ENCODE measurements at regions not wholly inside any gene's neighbourhood (a gene's known extent, or its start where the extent isn't known, plus 50 kb on each side); places are given as distances from the start of the nearest gene placed in this dataset.

DNA sequence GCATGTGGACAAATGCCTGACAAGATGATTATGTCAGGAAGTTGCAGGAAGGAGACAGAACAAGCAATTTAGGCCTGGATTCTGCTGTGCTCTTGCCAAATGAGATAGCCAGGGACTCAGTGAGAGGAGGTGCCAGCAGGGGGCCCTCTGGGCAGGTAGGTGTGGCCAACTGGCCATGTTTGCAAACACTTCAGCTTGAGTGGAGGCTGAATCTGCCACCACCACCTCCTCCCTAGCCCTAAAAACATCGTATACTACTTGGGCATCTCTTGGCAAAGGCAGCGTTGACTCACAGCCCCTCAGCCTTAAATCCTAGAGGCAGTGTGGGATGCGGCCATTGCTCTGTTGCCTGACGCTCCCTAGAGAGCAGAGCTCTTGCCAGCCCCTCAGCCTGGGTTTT lies 95.1 kb upstream of the PLET1 start:
- no peak for DNase-seq (ENCODE audit: low read depth in 2 of 2)

DNA sequence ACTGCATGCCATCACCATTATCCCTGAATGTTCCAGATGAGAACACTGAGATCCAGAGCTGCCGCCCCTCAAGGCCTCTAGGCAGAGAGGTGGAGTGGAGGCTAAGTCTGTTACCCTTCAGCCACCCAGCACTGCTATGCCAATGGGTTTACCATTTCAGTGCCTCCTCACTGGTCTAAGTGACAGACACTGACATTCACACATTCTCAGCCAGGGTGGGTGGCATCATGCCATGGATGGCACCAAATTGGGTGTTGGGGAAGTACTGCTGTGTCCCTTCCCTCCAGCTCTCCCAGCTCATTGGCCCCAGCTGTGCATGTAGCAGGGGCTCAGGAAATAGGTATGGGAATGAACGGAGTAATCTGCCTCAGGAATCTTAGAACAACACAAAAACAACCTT lies 96.8 kb upstream of the PLET1 start:
- DNase-seq (ENCODE audit: low read depth in 2 of 2) = no peak

DNA sequence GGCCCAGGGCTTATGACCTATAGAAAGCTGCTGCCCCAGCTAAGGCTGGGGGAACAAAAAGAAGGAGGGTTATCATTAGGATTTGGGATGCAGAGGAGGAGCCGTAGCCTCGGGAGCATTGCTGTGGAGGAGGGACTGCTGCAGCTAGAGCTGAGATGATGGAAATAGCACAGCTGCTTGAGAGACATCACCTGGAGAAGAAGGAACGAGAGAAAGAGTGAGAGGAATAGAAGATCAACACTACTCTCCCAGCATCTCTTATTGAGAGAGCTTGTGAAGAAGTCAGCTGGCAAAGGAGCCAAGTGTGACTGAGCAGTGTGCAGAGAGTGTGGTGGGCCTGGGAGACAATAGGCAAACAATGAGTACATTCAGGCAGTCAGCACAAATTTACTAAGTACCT lies 100.7 kb upstream of the PLET1 start:
- DNase-seq (ENCODE audit: low read depth in 2 of 2) = no peak

DNA sequence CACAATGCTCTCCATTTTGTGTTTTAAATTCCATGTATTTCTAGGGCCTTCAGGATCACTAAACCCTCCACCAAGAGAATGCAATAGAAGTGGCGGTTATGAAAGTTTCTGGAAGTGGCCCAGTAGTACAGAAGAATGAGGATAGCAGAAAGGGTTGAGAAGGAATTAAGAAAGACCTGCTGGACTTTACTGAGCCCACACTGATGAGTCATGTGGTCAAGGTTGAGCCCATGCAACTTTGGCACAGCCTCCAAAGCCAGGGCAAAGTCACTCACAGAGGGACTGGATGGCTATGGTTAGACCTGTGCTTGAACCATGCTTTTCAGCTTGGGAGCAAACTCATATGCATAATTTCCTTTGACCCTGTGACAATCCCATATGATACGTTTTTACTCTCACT lies 102.9 kb upstream of the PLET1 start:
- no peak for DNase-seq (ENCODE audit: low read depth in 2 of 2)

DNA sequence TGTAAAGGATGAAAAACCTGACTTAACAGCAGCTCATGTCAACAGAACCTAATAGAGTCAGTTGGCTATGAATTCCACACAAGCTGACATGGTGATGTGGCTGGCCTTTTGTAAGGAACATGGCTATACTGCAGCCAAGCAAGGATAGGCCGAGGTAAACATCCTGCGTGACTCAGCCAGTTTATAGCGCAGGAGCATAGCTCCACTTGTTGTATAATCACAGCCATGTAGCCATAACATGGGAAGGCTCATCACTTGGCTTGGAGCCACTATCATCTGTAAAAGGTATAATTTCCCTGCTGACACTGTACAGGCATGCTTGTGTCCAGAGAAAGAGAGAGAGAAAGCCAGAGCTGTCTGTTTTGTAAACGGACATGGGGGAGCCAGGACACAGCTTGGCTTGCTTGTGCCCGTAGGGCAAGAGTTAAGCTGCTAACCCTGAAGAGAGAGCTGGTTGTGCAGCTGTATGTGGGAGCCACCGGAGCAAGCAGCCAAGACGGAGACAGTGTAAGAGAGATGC lies 104.4 kb upstream of the PLET1 start:
- peak; percentile 62 for DNase-seq (ENCODE audit: low read depth in 2 of 2)

DNA sequence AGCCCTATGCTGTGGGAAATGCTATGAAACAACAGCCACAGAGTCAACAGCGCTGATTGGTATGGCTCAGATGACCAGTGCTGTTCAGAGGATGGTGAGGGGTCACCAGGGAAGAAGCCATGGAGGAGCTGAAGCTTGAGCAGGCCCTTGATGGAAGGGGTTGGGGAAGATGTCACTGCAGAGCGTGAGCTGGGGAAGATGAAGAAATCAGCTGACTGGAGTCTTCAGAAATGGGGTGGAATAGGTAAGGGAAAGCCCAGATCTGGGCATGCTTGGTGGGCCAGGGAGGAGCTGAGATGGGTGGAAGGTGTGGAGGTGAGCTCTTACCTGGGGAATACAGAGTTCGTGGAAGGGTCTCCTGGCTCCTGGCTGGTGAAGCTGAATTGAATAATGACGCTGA lies 105.4 kb upstream of the PLET1 start:
- no peak for DNase-seq (ENCODE audit: low read depth in 2 of 2)

DNA sequence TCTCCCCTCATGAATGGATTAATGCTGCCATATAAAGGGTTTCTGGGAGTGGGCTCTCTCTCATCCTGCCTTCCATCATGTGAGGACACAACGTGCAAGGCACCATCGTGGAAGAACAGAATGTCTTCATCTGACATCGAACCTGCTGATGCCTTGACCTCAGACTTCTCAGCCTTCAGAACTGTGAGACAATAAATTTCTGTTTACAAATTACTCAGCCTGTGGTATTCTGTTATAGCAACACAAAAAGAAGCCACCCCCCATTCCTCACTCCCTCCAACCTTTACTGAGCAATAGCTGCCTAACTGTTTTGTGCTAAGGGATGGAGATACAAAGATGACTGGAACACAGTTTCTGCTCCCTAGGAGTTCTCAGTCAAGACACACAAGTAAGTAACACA lies 106.1 kb upstream of the PLET1 start:
- DNase-seq (ENCODE audit: low read depth in 2 of 2) = no peak

DNA sequence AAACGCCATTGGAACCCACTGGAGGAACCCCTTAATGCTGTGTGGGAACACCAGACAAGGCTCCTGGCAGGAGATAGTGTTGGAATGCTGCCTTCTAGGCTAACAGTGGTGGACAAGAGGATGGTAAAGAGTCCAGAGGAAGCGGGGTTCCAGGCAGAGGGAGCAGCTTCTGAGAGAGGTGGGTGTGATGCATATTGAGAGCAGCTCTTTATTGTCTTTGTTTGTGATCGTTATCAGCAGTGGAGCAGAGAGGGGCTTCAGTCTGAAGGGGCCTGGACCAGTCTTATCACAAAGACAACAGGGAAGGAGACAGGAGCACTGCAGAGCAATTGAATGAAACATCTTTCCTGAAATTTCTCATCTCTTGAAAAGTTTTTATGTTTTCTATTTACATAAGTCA lies 106.8 kb upstream of the PLET1 start:
- no peak for DNase-seq (ENCODE audit: low read depth in 2 of 2)

DNA sequence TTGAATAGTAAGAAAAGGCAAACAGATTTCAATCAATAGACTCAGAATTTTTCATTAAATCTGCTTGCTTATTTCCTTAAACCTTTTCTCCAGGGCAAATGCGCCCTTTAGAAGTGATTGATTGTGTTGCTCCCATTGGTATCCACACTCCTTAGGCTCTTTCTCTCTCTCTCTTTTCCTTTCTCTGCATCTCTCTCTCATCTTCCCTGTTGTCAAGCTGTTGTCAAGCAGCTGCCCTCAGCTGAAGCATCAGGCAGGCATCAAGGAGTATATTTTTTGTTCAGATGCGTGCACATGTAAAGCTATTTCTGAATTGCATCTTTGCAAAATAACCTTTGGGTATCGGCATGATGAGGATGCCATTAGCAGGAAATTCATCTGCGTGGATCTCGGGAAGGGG lies 107.2 kb upstream of the PLET1 start:
- DNase-seq (ENCODE audit: low read depth in 2 of 2) = no peak

DNA sequence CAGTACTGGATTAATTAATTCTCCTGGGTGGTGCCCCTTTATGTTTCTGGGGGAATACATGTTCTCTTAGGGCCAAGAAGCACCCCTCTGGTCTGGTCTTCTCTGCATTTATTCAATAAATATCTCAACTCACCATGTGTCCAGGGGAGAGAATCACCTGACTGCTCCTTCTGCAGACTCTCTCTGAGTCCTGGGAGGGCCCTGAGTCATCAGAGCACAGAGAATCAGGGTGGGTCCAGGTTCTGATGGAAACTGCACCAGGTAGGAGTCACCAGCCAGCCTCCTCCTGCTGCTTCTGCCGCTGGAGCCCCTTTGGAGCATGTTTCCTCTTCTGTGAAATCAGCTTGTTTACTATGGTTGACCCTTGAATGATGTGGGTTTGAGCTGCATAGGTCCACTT lies 107.7 kb upstream of the PLET1 start:
- no peak for DNase-seq (ENCODE audit: low read depth in 2 of 2)

DNA sequence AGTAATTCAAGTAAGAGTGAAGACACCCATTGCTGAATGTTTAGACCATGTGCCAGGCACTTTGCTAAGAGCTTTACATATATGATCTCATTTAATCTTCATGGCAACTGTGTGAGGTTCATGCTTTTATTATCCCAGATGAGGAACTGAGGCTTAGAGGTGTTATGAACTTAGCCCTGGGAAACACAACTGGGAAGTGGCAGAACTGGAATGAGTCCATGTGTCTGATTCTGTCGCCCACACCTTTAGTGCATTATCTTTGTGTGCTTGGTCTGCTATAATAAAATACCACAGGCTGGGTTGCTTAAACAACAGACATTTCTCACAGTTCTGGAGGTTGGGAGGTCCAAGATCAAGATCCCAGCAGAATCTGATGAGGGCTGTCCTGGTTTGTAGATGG lies 108.7 kb upstream of the PLET1 start:
- no peak for DNase-seq (ENCODE audit: low read depth in 2 of 2)

DNA sequence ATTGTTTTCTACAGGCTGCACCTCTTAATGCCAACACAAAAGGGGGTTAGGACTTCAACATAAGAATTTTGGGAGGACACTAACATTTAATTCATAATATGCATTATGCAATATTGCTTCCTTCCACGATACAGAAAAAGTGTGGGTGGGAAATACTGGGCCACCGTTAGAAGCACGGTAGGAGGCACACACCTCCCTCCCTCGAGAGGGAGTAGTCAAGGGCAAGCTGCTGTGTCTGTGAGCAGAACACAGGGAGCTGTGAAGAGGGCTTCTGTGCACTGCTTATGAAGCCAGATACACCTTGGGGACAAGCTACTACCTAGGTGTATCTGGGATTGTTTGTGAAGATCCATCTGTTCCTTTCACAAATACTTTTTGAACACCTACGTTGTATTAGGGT lies 109.3 kb upstream of the PLET1 start:
- no peak for DNase-seq (ENCODE audit: low read depth in 2 of 2)

DNA sequence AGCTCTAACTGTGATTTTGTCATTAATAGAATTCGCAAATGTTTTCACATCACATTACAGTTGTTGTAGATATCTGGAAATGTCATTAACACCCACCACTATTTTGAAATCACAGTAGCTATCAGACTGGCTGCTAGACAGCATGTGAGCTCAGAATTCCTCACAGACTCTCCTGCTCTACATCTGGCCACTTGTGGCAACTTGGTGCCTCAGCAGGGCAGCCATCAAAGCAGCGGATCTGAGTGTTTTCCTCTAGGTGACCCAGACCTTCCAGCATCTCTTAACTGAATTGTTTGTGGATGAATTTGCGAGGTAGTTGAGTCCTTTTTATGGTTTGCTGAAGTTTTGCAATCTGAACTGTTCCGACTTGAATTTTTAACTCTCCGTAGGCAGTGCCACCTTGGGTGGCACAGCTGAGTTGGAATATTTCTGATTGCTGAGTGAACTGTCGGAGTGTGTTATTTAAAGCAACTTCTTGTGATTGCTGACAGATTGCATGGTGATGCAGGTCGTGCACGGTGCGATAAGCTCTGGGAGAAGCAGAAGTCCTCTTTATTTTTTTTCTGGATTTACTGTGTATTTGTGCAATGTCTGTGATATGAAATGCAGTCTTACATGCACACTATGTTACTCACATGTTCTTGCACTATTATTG lies 114.0 kb upstream of the PLET1 start:
- no peak for DNase-seq (ENCODE audit: low read depth in 2 of 2)

DNA sequence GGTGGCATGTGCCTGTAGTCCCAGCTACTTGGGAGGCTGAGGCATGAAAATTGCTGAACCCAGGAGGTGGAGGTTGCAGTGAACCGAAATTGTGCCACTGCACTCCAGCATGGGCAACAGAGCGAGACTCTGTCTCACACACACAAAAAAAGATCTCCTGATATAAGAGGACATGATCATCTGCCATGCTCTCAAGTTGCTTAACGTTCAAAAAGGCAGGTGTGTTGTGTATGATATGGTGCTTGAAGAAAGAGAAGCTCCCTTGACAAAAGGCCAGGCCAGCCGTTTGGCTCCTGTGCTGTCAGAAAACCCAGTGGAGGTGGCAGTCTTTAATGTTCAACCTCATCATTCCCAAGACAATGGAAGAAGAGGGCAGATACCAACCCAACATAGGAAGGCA lies 117.3 kb upstream of the PLET1 start:
- DNase-seq (ENCODE audit: low read depth in 2 of 2) = no peak

DNA sequence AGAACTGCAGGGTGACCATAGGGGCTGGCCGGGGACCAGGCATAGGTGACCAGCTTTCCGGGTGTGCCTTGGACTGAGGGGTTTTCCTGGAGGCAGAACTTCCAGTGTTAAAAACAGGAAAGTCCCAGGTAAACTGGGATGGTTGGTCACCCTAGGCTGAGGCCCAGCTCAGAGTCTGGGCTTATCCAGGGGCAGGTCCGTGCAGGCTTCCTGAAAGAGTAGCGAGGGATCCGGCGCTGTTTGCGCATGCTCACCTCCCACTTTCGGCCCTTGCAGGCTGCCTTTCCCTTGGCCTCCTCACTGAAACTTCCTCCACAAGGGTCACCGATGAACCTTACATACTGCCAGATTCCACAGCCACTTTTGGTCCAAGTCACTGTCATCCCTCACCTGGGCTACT lies 119.8 kb upstream of the PLET1 start:
- no peak for DNase-seq (ENCODE audit: low read depth in 2 of 2)

DNA sequence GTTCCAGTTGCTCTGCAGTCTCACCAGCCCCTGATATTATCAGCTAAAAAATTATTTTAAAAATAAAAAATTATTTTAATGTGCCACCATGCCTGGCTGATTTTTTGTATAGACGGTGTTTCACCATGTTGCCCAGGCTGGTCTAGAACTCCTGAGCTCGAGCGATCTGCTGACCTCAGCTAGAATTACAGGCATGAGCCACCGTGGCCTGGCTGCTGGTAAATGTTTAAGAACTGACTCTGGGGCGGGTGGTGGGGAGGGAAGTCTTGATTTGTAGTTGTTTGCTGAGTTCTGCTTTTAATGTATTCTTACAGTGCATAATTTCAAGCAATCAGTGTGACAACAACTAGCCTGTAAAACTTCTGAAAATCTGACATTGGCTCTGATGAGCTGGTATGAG lies 120.9 kb upstream of the PLET1 start:
- no peak for DNase-seq (ENCODE audit: low read depth in 2 of 2)

DNA sequence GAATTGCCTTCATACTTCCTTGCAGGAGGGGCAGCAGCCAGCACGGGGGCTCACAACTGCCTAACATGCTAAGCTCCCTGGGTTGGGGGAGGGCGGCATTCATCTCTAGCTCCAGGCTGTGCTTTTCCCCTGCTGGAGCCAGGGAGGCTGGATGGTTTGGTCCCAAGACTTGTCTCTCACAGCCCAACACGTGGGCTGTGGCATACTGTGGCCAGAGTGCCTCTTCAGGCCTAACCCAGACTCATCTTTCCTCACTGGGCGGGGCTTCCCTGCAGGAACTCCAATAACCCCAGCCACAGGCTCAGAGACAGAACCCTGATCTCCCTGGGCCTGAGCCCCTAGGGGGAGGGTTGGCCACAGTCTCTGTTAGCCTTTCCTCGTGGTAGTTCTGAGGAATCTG lies 121.9 kb upstream of the PLET1 start:
- no peak for DNase-seq (ENCODE audit: low read depth in 2 of 2)

DNA sequence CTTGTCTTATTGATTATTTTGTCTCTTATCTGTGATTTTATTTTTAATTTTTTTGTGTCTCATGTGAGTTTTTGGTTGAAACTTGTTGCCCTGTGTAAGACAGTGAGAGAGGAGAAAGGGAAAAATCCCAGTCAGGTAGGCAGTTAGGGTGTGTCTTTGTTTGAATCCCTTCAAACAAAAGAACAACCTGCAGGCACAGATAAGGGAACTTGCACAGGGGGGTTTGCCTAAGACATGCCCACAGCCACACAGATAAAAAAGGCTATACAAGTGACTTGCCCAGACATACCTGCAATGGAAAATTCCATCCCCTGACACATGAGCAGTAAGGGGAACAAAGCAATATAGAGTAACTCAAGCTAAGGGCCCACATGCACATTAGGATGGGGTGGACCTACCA lies 127.8 kb upstream of the PLET1 start:
- DNase-seq (ENCODE audit: low read depth in 2 of 2) = no peak

DNA sequence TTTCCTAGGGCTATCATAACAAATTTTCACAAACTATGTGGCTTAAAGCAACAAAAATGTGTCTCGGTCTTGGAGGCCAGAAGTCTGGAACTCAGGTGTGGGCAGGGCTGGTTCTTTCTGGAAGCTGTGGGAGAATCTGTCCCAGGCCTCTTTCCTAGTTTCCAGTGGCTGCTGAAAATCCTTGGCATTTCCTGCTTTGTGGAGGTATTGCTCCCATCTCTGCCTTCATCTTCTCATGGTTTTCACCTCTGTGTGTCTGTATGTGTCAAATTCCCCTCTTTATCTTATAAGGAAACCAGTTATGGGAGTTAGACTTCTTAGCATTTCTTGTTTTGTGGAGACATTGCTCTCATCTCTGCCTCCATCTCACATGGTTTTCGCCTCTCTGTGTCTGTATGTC lies 130.4 kb upstream of the PLET1 start:
- no peak for DNase-seq (ENCODE audit: low read depth in 2 of 2)

DNA sequence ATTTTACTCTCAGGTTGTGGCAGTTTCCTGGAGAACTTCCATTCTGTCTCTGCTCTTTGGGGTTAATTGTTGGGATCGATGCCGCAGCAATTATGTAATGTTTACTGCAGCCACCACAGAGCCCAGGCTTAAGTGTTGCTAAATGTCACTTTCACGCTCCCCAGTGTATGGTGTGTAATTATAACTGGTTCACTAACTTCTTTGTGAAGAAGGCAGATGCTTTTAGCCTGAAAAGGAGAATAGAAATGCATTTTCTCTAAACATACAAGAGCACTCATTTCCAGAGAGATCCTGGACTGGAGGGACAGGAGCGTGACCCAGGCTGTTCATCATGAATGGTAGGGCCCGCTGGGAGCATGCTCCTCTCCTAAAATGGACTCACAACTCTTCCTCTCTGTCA lies 132.2 kb upstream of the PLET1 start:
- DNase-seq (ENCODE audit: low read depth in 2 of 2) = no peak

DNA sequence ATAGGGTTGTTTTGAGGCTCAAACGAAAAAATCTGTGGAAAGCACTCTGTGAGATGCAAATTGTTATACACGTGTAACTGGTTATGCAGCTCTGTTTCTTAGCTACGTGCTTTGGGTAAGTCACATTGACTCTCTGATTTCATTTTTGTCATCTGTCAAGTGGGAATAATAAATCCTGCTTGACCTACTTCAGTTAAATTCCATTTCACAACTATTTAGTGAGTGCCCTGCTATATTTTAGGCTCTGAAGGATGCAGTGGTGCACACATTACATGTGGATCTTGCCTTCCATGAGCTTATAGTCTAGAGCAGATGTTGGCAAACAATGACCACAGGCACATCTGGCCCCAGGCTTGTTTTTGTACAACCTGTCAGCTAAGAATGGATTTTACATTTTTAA lies 133.6 kb upstream of the PLET1 start:
- no peak for DNase-seq (ENCODE audit: low read depth in 2 of 2)

DNA sequence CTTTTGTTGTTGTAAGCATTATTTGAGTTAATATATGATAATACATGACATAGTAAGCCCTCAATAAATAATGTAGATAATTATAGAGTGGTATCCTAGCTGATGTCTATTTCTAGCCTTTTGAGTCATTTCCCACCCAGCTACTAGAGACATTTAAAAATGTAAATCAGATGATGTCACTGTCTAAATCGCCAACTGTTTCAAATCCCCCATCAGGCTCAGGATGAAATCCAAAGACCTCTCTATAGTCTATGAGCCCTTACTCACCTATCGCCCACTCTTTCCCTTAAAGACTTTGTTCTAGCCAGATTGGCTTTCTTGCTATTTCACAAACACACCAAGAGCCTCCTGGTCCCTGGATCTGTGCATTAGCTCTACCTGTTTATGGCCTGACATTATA lies 135.4 kb upstream of the PLET1 start:
- DNase-seq (ENCODE audit: low read depth in 2 of 2) = no peak

DNA sequence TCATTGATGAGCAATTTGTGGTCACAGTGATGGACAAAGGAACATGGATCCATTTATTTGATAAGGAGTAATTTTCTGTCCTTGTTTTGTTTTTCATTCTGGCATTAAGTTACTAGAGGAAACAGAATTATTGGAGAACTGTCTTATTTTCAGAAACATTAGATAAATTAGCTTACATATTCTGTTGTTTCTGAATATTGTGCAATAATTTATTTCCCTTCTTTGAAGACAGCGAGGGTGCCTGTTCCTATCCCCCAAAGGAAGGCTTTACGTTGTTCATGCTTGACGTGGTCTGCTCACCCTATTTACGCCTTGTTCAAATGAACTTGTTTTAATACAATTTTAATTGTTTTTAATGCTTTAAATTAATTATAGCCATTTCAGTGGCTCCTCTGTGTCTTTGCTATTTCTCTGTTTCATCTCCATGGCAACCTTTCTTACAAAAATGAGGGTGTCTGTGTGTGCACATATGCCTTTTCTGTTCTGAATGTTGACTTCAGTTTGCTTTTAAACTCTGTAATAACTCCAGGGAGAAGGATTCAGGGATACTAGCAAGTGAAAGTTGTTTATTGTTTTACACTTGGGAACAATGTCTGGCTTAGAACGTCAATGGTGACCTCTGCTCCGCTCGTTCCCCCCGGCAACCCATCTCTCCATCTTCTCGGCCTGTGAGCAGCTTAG lies 138.3 kb upstream of the PLET1 start:
- DNase-seq (ENCODE audit: low read depth in 2 of 2) = no peak

DNA sequence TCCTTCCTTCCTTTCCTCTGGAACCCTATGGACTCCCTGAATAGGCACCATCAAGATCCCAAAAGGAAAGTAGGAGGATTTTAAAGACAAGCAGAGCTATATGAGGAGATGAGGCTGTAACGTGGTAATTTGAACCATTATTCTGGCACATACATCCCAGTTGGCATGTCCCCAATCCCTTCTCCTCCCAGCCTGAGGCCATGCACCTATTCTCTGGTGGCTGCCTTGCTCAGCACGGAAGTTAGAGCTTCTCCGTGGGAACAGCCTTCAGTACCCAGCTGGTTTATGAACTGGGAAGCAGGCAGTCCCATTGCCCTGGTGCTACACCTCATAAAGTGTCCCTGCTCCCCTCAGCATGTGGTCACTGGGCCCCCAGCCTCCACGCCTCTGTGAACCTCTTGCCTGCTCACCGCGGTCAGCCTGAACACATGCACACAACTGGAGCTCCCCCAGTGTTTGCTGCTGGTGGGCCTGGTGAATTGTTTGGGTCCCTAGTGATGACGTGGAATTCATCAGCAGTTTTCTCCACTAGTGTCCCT lies 139.9 kb upstream of the PLET1 start:
- DNase-seq (ENCODE audit: low read depth in 2 of 2) = no peak
